Panc1 (cell line): ENCODE measurements at regions not wholly inside any gene's neighbourhood (a gene's known extent, or its start where the extent isn't known, plus 50 kb on each side); places are given as distances from the start of the nearest gene placed in this dataset.
"Not testable (repeated sequence)": the region's sequence is repeated elsewhere in the genome, so short reads cannot be mapped to it uniquely, and the experiment has no call there.

ENCODE experiments used
- POLR2AphosphoS5 ChIP-seq: IDR thresholded peaks from 2 replicates; pipeline ENCODE4 v1.6.1; 2012; ENCODE audit warnings: mild to moderate bottlenecking, low read depth, low read length, moderate library complexity
- TF ChIP-seq, protein P1 (sequence below): fragments of 450-650 bp; IDR thresholded peaks from 2 replicates; pipeline ENCODE4 v1.5.1; 2017; ENCODE audit warnings: mild to moderate bottlenecking
- TF ChIP-seq, protein P2 (sequence below), 2 experiments: IDR thresholded peaks; 2 replicates each; pipeline ENCODE4 v1.6.1; 2011 to 2012; ENCODE audit warnings: low read depth in 2 of 2, control low read depth in 1 of 2, low read length in 1 of 2, mild to moderate bottlenecking in 1 of 2, moderate library complexity in 1 of 2; ENCODE audit not compliant: insufficient read depth in 1 of 2

DNA sequence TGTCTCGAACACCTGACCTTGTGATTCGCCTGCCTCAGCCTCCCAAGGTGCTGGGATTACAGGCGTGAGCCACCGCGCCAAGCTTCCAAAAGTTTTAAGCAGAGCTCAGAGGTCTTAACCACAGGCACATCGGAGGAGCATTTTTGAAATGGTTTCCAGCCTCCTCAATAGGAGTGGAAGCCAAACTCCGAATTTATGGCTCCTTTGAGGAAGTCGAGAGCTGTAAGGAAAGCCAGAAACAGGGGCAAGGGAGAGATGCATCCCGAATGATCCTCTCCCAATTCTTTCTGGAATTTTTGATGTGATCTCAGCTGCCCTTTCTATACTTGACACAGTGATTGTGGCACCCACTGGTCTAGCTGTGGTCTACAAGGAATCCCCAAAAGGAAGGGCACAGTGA lies 313.6 kb upstream of the FRG2C start:
- not testable (repeated sequence) for TF ChIP-seq POLR2AphosphoS5
- TF ChIP-seq, protein P1, sequence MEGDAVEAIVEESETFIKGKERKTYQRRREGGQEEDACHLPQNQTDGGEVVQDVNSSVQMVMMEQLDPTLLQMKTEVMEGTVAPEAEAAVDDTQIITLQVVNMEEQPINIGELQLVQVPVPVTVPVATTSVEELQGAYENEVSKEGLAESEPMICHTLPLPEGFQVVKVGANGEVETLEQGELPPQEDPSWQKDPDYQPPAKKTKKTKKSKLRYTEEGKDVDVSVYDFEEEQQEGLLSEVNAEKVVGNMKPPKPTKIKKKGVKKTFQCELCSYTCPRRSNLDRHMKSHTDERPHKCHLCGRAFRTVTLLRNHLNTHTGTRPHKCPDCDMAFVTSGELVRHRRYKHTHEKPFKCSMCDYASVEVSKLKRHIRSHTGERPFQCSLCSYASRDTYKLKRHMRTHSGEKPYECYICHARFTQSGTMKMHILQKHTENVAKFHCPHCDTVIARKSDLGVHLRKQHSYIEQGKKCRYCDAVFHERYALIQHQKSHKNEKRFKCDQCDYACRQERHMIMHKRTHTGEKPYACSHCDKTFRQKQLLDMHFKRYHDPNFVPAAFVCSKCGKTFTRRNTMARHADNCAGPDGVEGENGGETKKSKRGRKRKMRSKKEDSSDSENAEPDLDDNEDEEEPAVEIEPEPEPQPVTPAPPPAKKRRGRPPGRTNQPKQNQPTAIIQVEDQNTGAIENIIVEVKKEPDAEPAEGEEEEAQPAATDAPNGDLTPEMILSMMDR = not testable (repeated sequence)
- TF ChIP-seq, protein P2, sequence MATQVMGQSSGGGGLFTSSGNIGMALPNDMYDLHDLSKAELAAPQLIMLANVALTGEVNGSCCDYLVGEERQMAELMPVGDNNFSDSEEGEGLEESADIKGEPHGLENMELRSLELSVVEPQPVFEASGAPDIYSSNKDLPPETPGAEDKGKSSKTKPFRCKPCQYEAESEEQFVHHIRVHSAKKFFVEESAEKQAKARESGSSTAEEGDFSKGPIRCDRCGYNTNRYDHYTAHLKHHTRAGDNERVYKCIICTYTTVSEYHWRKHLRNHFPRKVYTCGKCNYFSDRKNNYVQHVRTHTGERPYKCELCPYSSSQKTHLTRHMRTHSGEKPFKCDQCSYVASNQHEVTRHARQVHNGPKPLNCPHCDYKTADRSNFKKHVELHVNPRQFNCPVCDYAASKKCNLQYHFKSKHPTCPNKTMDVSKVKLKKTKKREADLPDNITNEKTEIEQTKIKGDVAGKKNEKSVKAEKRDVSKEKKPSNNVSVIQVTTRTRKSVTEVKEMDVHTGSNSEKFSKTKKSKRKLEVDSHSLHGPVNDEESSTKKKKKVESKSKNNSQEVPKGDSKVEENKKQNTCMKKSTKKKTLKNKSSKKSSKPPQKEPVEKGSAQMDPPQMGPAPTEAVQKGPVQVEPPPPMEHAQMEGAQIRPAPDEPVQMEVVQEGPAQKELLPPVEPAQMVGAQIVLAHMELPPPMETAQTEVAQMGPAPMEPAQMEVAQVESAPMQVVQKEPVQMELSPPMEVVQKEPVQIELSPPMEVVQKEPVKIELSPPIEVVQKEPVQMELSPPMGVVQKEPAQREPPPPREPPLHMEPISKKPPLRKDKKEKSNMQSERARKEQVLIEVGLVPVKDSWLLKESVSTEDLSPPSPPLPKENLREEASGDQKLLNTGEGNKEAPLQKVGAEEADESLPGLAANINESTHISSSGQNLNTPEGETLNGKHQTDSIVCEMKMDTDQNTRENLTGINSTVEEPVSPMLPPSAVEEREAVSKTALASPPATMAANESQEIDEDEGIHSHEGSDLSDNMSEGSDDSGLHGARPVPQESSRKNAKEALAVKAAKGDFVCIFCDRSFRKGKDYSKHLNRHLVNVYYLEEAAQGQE (IDR thresholded peaks at IDR 0.05; ENCODE audit: insufficient read depth in 1 of 2, low read depth in 2 of 2, low read length in 1 of 2) = not testable (repeated sequence)
